Thyroid gland (tissue), 4 donors: ENCODE measurements at regions not wholly inside any gene's neighbourhood (a gene's known extent, or its start where the extent isn't known, plus 50 kb on each side); places are given as distances from the start of the nearest gene placed in this dataset.

Experiments used
- CTCF ChIP-seq, 6 experiments: fragments of 200-600 bp in 3 of 6; fragments of 450-650 bp in 3 of 6; sonication (generic) in 3 of 6; IDR thresholded peaks; one replicate each; pipeline ENCODE4 v1.5.1; 2016 to 2019; ENCODE audit warnings: antibody characterized with exemption in 6 of 6, mild to moderate bottlenecking in 2 of 6, inconsistent platforms in 1 of 6, moderate library complexity in 1 of 6
- POLR2A ChIP-seq, 2 donors: fragments of 450-650 bp; IDR thresholded peaks; one replicate each; pipeline ENCODE4 v1.6.1; 2017; ENCODE audit warnings: antibody characterized with exemption in 2 of 2, mild to moderate bottlenecking in 2 of 2, moderate library complexity in 1 of 2

DNA sequence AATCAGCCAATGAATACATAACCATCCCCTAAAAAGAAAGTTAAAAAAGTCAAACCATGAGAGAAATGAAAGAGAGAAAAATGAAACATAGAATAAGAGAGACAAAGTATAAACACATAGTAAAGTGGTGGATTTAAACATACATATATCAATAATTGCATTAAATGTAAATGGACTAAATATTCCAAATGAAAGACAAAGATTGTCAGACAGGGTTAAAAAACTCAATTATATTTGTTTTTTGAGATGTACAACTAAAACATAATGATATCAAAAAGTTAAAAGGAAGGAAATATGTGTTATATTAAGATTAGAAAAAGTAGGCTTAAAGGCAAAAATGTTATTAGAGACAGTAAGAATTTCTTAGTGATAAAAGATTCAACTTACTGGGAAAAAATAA lies 83.8 kb upstream of the CELF4 start:
- TF ChIP-seq POLR2A (IDR thresholded peaks at IDR 0.05) (no peak), CTCF (IDR thresholded peaks at IDR 0.05) (no peak)
